NCI-H1105 (cell line): ENCODE measurements at regions not wholly inside any gene's neighbourhood (a gene's known extent, or its start where the extent isn't known, plus 50 kb on each side); places are given as distances from the start of the nearest gene placed in this dataset.

Experiments used
- DNase-seq: peaks from one replicate; lab custom pipeline; 2025; lab: John Stamatoyannopoulos, UW

- peak; percentile 75 for DNase-seq
Measured at GRCh38 chr11:123304828-123305466, 109.9 kb upstream of the CLMP start.

GRCh38 chr11:123303924-123304323 is 108.9 kb upstream of the CLMP start:
- no peak for DNase-seq

- DNase-seq: no peak
Measured at GRCh38 chr11:123302751-123303195, 107.7 kb upstream of the CLMP start.

GRCh38 chr11:123301696-123302400 is 106.8 kb upstream of the CLMP start:
- no peak for DNase-seq

GRCh38 chr11:123301013-123301591 is 106.1 kb upstream of the CLMP start:
- no peak for DNase-seq

GRCh38 chr11:123299721-123300120 is 104.7 kb upstream of the CLMP start:
- DNase-seq: no peak

- no peak for DNase-seq
Measured at GRCh38 chr11:123298488-123299447, 103.7 kb upstream of the CLMP start.

- DNase-seq: no peak
Measured at GRCh38 chr11:123292647-123293046, 97.6 kb upstream of the CLMP start.

GRCh38 chr11:123291201-123291869 is 96.3 kb upstream of the CLMP start:
- no peak for DNase-seq

- DNase-seq: no peak
Measured at GRCh38 chr11:123286761-123287160, 91.7 kb upstream of the CLMP start.

- DNase-seq: no peak
Measured at GRCh38 chr11:123286255-123286654, 91.2 kb upstream of the CLMP start.

- no peak for DNase-seq
Measured at GRCh38 chr11:123284454-123284853, 89.4 kb upstream of the CLMP start.

- no peak for DNase-seq
Measured at GRCh38 chr11:123282597-123282996, 87.5 kb upstream of the CLMP start.

GRCh38 chr11:123273616-123274015 is 78.6 kb upstream of the CLMP start:
- no peak for DNase-seq

GRCh38 chr11:123272565-123272964 is 77.5 kb upstream of the CLMP start:
- peak; percentile 10 for DNase-seq

GRCh38 chr11:123268156-123268555 is 73.1 kb upstream of the CLMP start:
- peak; percentile 32 for DNase-seq

GRCh38 chr11:123265951-123266350 is 70.9 kb upstream of the CLMP start:
- DNase-seq: no peak

GRCh38 chr11:123264431-123264780 is 69.4 kb upstream of the CLMP start:
- no peak for DNase-seq

- DNase-seq: peak; percentile 30
Measured at GRCh38 chr11:123261345-123262106, 66.5 kb upstream of the CLMP start.

GRCh38 chr11:123260511-123261211 is 65.6 kb upstream of the CLMP start:
- no peak for DNase-seq
